Activated CD8-positive, alpha-beta T cell treated with anti-CD3 and anti-CD28 coated beads for 36 hours (primary cell): ENCODE measurements at regions not wholly inside any gene's neighbourhood (a gene's known extent, or its start where the extent isn't known, plus 50 kb on each side); places are given as distances from the start of the nearest gene placed in this dataset.

Experiments used
- ATAC-seq: fragments of 200-7000 bp; cut with Tn5 transposase; one replicate; pipeline ENCODE4 v1.10.0; 2021; ENCODE audit warnings: mild to moderate bottlenecking, moderate library complexity
- CTCF ChIA-PET: fragments of 350-600 bp; sonication (Branson Sonifier 250); formaldehyde crosslinking; loops from one replicate; lab custom pipeline; 2021; ENCODE audit warnings: antibody characterized with exemption; lab: Charles Lee
- POLR2A ChIA-PET: fragments of 350-600 bp; sonication (Branson Sonifier 250); formaldehyde crosslinking; loops from one replicate; lab custom pipeline; 2021; ENCODE audit warnings: antibody characterized with exemption; lab: Charles Lee
- DNase-seq: peaks from one replicate; pipeline ENCODE4 v3.0.0-alpha.2; 2020
- H3K27ac Mint-ChIP-seq: one replicate; pipeline ENCODE4 v1.8.0; 2021; ENCODE audit warnings: mild to moderate bottlenecking, mixed read lengths
- H3K27me3 Mint-ChIP-seq: one replicate; pipeline ENCODE4 v1.8.0; 2021; ENCODE audit warnings: mixed read lengths
- H3K36me3 Mint-ChIP-seq: one replicate; pipeline ENCODE4 v1.8.0; 2021; ENCODE audit warnings: low read depth, mixed read lengths
- H3K4me1 Mint-ChIP-seq: one replicate; pipeline ENCODE4 v1.8.0; 2021; ENCODE audit warnings: low read depth, mixed read lengths
- H3K4me3 Mint-ChIP-seq: one replicate; pipeline ENCODE4 v1.8.0; 2021; ENCODE audit warnings: mild to moderate bottlenecking, moderate library complexity, mixed read lengths
- H3K9me3 Mint-ChIP-seq: one replicate; pipeline ENCODE4 v1.8.0; 2021; ENCODE audit warnings: mixed read lengths
- intact Hi-C: fragments of 100-400 bp; cut with micrococcal nuclease; formaldehyde crosslinking; loops from one replicate; pipeline ENCODE4 v1.10.0; 2022
- TF ChIP-seq, protein P1 (sequence below): fragments of 200-600 bp; IDR thresholded peaks from one replicate; pipeline ENCODE4 v1.8.0; 2022; ENCODE audit warnings: antibody characterized with exemption, mild to moderate bottlenecking

DNA sequence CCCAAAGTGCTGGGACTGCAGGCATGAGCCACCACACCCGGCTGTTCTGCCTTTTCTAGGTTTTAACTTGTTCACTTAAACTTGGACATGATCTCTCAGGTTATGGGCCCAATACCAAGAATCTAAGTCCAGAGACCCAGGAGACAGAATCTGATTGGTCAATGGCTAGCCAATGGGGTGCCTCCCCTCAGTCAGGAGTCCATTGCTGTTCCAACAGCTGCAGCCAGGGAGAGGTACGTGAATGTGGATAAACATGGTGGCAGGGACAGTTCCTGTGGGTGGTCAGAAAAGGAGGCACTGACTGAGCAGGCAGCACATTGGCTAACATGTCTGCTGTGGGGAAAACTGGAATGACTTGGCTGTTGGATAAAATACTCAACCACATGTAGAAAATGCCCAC, 140.3 kb downstream of the RPLP1 start:
- Mint-ChIP-seq H3K27ac (no peak overlapping the region), H3K4me1 (peaks cover 4% of the 10 kb centered on the region), H3K4me3 (no peak overlapping the region), H3K27me3 (peaks cover 3% of the 10 kb centered on the region), H3K36me3 (no peaks in the 10 kb centered on the region), H3K9me3 (no peaks in the 10 kb centered on the region)
- TF ChIP-seq, protein P1, sequence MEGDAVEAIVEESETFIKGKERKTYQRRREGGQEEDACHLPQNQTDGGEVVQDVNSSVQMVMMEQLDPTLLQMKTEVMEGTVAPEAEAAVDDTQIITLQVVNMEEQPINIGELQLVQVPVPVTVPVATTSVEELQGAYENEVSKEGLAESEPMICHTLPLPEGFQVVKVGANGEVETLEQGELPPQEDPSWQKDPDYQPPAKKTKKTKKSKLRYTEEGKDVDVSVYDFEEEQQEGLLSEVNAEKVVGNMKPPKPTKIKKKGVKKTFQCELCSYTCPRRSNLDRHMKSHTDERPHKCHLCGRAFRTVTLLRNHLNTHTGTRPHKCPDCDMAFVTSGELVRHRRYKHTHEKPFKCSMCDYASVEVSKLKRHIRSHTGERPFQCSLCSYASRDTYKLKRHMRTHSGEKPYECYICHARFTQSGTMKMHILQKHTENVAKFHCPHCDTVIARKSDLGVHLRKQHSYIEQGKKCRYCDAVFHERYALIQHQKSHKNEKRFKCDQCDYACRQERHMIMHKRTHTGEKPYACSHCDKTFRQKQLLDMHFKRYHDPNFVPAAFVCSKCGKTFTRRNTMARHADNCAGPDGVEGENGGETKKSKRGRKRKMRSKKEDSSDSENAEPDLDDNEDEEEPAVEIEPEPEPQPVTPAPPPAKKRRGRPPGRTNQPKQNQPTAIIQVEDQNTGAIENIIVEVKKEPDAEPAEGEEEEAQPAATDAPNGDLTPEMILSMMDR = no peak
- DNase-seq (no peak), ATAC-seq (no peak)
- CTCF ChIA-PET = no interaction called here
- intact Hi-C loops = no loop called here
- POLR2A ChIA-PET = no interaction called here

DNA sequence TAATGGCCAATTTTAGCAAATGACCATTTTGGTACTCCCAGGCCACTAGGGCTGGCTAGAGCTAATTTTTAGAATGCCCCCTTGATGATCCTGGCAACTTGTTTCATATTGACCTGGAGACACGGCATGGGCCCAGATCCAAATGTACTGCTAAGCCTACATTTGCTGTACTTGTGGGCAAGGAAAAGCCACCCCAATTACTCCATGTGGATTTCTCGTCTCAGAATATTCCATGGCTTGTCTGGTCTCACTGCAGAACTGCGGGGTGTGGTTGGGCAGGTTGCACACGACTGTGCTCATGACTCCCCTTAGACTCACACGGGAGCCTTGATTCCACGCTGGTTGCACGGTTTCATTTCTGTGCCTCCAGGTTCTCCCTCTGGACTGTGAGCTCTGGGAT, 140.9 kb downstream of the RPLP1 start:
- ATAC-seq (no peak), DNase-seq (no peak)
- H3K4me1 Mint-ChIP-seq = peaks cover 4% of the 10 kb centered on the region
- TF ChIP-seq, protein P1 = no peak
- ChIA-PET POLR2A (no interaction called here), CTCF (no interaction called here)
- H3K4me3 Mint-ChIP-seq = no peak overlapping the region
- H3K9me3 Mint-ChIP-seq = no peaks in the 10 kb centered on the region
- H3K36me3 Mint-ChIP-seq = no peaks in the 10 kb centered on the region
- no peak overlapping the region for H3K27ac Mint-ChIP-seq
- peaks cover 5% of the 10 kb centered on the region for H3K27me3 Mint-ChIP-seq
- intact Hi-C loops = no loop called here

DNA sequence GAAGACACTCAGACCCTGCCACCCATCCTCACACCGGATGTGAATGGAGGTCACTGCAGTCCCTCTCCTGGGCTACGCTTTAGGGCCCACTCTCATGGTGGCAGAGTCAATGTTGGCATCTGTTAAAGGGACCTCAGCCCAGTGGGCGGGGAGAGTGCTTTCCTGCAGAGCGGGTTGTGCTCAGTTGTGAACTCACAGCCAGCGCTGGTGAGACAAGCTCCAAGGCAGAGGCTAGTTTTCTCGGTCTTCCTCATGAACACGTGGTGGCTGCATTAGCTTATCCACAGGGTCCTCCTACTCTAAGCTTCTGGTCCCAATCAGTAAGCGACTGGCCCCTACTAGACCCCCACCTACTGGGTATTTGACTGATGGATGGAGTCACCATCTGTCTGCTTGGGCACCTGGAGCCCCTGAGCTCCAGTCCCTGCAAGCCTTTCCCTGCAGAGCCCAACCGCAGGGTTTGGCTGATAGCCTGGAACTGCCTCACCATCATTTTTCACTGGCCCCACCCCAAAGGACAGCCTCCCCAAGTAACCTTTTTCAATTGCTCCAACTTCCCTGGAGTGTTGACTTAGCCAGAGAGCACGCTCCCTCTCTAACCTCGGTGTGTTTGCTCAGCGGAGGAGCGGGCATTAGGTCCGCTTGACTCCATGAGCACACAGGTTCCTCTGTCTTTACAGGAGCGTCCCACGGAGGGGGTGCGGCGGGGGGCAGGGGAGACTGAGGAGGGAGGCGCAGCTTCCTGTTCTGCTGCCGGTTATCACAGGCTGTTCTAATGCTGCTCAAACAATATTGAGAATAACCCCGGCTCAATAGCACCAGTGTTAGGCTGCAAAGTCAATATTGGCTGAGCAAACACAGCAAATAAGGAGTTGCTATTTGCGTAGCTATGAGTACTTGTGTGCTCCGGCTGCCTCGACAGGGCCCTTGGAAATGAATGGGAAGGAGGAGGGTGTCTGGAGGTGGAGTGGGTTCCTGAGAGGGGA, 141.7 kb downstream of the RPLP1 start:
- POLR2A ChIA-PET = no interaction called here
- TF ChIP-seq, protein P1 = no peak

DNA sequence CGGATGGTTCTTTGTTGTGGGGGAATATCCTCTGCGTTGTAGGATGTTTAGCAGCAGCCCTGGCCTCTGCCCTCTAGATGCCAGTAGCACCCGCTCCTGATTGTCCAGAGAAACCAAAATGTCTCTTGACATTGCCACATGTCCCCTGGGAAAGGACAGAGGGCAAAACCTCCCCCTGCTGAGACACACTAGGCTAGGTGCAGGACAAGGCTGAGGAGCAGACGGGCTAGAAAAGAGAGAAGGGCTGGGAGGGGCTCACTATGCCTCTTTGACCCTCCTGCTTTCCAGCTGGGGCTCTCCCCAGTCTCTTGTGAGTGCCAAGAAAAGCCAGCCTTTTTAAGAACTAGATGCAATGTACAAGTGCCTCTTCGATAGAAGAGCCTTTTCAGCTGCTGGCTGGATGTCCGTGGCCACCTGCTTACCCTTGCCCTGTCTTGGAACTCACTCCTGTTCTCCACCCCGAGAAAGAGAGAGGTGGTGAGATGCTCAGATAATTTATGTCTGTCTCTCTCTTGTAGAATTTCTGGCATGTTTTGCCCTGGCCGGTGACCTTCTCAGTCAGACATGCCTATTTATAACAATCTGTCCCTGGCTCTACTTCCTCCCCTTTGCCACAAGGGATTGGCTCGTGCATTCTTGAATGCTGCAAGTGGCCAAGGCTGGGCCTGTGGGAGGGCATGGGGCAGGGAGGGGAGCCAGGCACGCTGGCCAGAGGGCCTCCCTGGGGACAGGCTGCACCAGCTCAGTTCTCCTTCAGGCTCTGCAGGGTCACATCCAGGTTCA, 142.6 kb downstream of the RPLP1 start:
- peaks cover 9% of the 10 kb centered on the region for H3K27me3 Mint-ChIP-seq
- intact Hi-C loops = no loop called here
- H3K4me3 Mint-ChIP-seq = no peak overlapping the region
- ChIA-PET CTCF (no interaction called here), POLR2A (no interaction called here)
- no peaks in the 10 kb centered on the region for H3K9me3 Mint-ChIP-seq
- TF ChIP-seq, protein P1 = no peak
- no peak overlapping the region for H3K27ac Mint-ChIP-seq
- ATAC-seq = no peak
- no peak for DNase-seq
- peaks cover 4% of the 10 kb centered on the region for H3K4me1 Mint-ChIP-seq
- no peaks in the 10 kb centered on the region for H3K36me3 Mint-ChIP-seq

More for the DNA sequence above, 141.7 kb downstream of the RPLP1 start:
- intact Hi-C loops = no loop called here
- Mint-ChIP-seq H3K4me3 (no peak overlapping the region), H3K9me3 (no peaks in the 10 kb centered on the region), H3K36me3 (no peaks in the 10 kb centered on the region), H3K4me1 (peaks cover 4% of the 10 kb centered on the region), H3K27me3 (peaks cover 9% of the 10 kb centered on the region), H3K27ac (no peak overlapping the region)
- no peak for ATAC-seq
- DNase-seq = no peak
- CTCF ChIA-PET = no interaction called here
